ENCODE measurements at regions not wholly inside any gene's neighbourhood (a gene's known extent, or its start where the extent isn't known, plus 50 kb on each side); places are given as distances from the start of the nearest gene placed in this dataset.
A peak's percentile ranks its signal among the peaks of the same experiment; 100 is the strongest.

GRCh38 chr12:66061557-66062289 is 68.8 kb downstream of the LLPH start:
- no peaks in the 10 kb centered on the region for H3K79me1 ChIP-seq (ENCODE audit: low read length)
- no peaks in the 10 kb centered on the region for H3K79me2 ChIP-seq (ENCODE audit: control insufficient read depth, insufficient read depth, low read length)
- H3K4ac ChIP-seq (ENCODE audit: low read depth, low read length) = no peak overlapping the region
- peaks cover 6% of the 10 kb centered on the region for H3K4me1 ChIP-seq (ENCODE audit: control insufficient read depth, low read depth, low read length)
- no peak overlapping the region for H3K56ac ChIP-seq (ENCODE audit: low read length)
- no peaks in the 10 kb centered on the region for H3K27me3 ChIP-seq (ENCODE audit: insufficient read depth, low read length, poor library complexity)
- no peak overlapping the region for H4K5ac ChIP-seq (ENCODE audit: low read length)
- no peak overlapping the region for H2AK5ac ChIP-seq (ENCODE audit: low read length)
- H2BK5ac ChIP-seq (ENCODE audit: low read length) = no peak overlapping the region
- no CpG with 5 or more reads among the region's 10 CpGs for WGBS (ENCODE audit: extremely low coverage, insufficient coverage, low lambda C conversion rate)
- no peak overlapping the region for H3K4me3 ChIP-seq (ENCODE audit: low read length)
- H3K9ac ChIP-seq (ENCODE audit: low read length) = no peak overlapping the region
- peak; percentile 85 for DNase-seq
- H3K23ac ChIP-seq (ENCODE audit: low read length) = no peak overlapping the region
- H3K18ac ChIP-seq (ENCODE audit: low read length) = no peak overlapping the region
- no peak overlapping the region for H3K27ac ChIP-seq (ENCODE audit: low read depth, low read length)
- H2BK15ac ChIP-seq (replicated peaks; ENCODE audit: low read depth) = no peak overlapping the region
- H3K4me2 ChIP-seq (ENCODE audit: low read length) = no peak overlapping the region
- no peak overlapping the region for H2BK120ac ChIP-seq (ENCODE audit: low read depth, low read length)
- H3K36me3 ChIP-seq (ENCODE audit: control insufficient read depth, insufficient read depth, low read length) = no peaks in the 10 kb centered on the region
- no peak overlapping the region for H4K8ac ChIP-seq (ENCODE audit: low read depth, low read length)

- H3K79me1 ChIP-seq (ENCODE audit: low read length) = no peaks in the 10 kb centered on the region
- H3K27me3 ChIP-seq (ENCODE audit: insufficient read depth, low read length, poor library complexity) = no peaks in the 10 kb centered on the region
- H3K18ac ChIP-seq (ENCODE audit: low read length) = no peak overlapping the region
- no peak overlapping the region for H2BK120ac ChIP-seq (ENCODE audit: low read depth, low read length)
- H3K27ac ChIP-seq (ENCODE audit: low read depth, low read length) = no peak overlapping the region
- no peak overlapping the region for H3K4me3 ChIP-seq (ENCODE audit: low read length)
- WGBS (ENCODE audit: extremely low coverage, insufficient coverage, low lambda C conversion rate) = no CpG with 5 or more reads among the region's 3 CpGs
- H3K4me1 ChIP-seq (ENCODE audit: control insufficient read depth, low read depth, low read length) = peaks cover 3% of the 10 kb centered on the region
- H3K9ac ChIP-seq (ENCODE audit: low read length) = no peak overlapping the region
- no peak overlapping the region for H2AK5ac ChIP-seq (ENCODE audit: low read length)
- H4K8ac ChIP-seq (ENCODE audit: low read depth, low read length) = no peak overlapping the region
- no peak overlapping the region for H4K5ac ChIP-seq (ENCODE audit: low read length)
- H2BK15ac ChIP-seq (replicated peaks; ENCODE audit: low read depth) = no peak overlapping the region
- peak; percentile 21 for DNase-seq
- H3K56ac ChIP-seq (ENCODE audit: low read length) = no peak overlapping the region
- no peak overlapping the region for H3K4me2 ChIP-seq (ENCODE audit: low read length)
- H2BK5ac ChIP-seq (ENCODE audit: low read length) = no peak overlapping the region
- H3K4ac ChIP-seq (ENCODE audit: low read depth, low read length) = no peak overlapping the region
- H3K36me3 ChIP-seq (ENCODE audit: control insufficient read depth, insufficient read depth, low read length) = no peaks in the 10 kb centered on the region
- H3K79me2 ChIP-seq (ENCODE audit: control insufficient read depth, insufficient read depth, low read length) = no peaks in the 10 kb centered on the region
- H3K23ac ChIP-seq (ENCODE audit: low read length) = no peak overlapping the region
Observed at GRCh38 chr12:66061076-66061475, 69.5 kb downstream of the LLPH start.

- Histone ChIP-seq H3K4me3 (ENCODE audit: low read length) (no peak overlapping the region), H3K27me3 (ENCODE audit: insufficient read depth, low read length, poor library complexity) (no peaks in the 10 kb centered on the region), H2BK120ac (ENCODE audit: low read depth, low read length) (no peak overlapping the region), H3K4ac (ENCODE audit: low read depth, low read length) (no peak overlapping the region), H3K27ac (ENCODE audit: low read depth, low read length) (no peak overlapping the region), H3K4me1 (ENCODE audit: control insufficient read depth, low read depth, low read length) (peaks cover 3% of the 10 kb centered on the region), H3K79me2 (ENCODE audit: control insufficient read depth, insufficient read depth, low read length) (no peaks in the 10 kb centered on the region), H3K4me2 (ENCODE audit: low read length) (no peak overlapping the region), H3K9ac (ENCODE audit: low read length) (no peak overlapping the region), H2AK5ac (ENCODE audit: low read length) (no peak overlapping the region), H3K18ac (ENCODE audit: low read length) (no peak overlapping the region), H3K56ac (ENCODE audit: low read length) (no peak overlapping the region), H2BK5ac (ENCODE audit: low read length) (no peak overlapping the region), H4K5ac (ENCODE audit: low read length) (no peak overlapping the region), H3K79me1 (ENCODE audit: low read length) (no peaks in the 10 kb centered on the region), H4K8ac (ENCODE audit: low read depth, low read length) (no peak overlapping the region), H3K36me3 (ENCODE audit: control insufficient read depth, insufficient read depth, low read length) (no peaks in the 10 kb centered on the region), H2BK15ac (replicated peaks; ENCODE audit: low read depth) (no peak overlapping the region), H3K23ac (ENCODE audit: low read length) (no peak overlapping the region)
- WGBS (ENCODE audit: extremely low coverage, insufficient coverage, low lambda C conversion rate) = no CpG with 5 or more reads among the region's 2 CpGs
- no peak for DNase-seq
Observed at GRCh38 chr12:66060163-66060907, 70.2 kb downstream of the LLPH start.

GRCh38 chr12:66059666-66060065 is 70.9 kb downstream of the LLPH start:
- no peak overlapping the region for H2BK120ac ChIP-seq (ENCODE audit: low read depth, low read length)
- no peak overlapping the region for H3K9ac ChIP-seq (ENCODE audit: low read length)
- H3K27ac ChIP-seq (ENCODE audit: low read depth, low read length) = no peak overlapping the region
- H3K36me3 ChIP-seq (ENCODE audit: control insufficient read depth, insufficient read depth, low read length) = no peaks in the 10 kb centered on the region
- H4K5ac ChIP-seq (ENCODE audit: low read length) = no peak overlapping the region
- no peak overlapping the region for H3K56ac ChIP-seq (ENCODE audit: low read length)
- no peak overlapping the region for H3K23ac ChIP-seq (ENCODE audit: low read length)
- no peak overlapping the region for H2AK5ac ChIP-seq (ENCODE audit: low read length)
- peaks cover 3% of the 10 kb centered on the region for H3K4me1 ChIP-seq (ENCODE audit: control insufficient read depth, low read depth, low read length)
- no peaks in the 10 kb centered on the region for H3K79me1 ChIP-seq (ENCODE audit: low read length)
- peak overlapping the region; percentile 11 for H3K18ac ChIP-seq (ENCODE audit: low read length)
- no peak overlapping the region for H4K8ac ChIP-seq (ENCODE audit: low read depth, low read length)
- no peaks in the 10 kb centered on the region for H3K79me2 ChIP-seq (ENCODE audit: control insufficient read depth, insufficient read depth, low read length)
- H2BK15ac ChIP-seq (replicated peaks; ENCODE audit: low read depth) = no peak overlapping the region
- no peak overlapping the region for H3K4me3 ChIP-seq (ENCODE audit: low read length)
- no CpG with 5 or more reads among the region's 5 CpGs for WGBS (ENCODE audit: extremely low coverage, insufficient coverage, low lambda C conversion rate)
- H3K27me3 ChIP-seq (ENCODE audit: insufficient read depth, low read length, poor library complexity) = no peaks in the 10 kb centered on the region
- no peak overlapping the region for H2BK5ac ChIP-seq (ENCODE audit: low read length)
- no peak overlapping the region for H3K4me2 ChIP-seq (ENCODE audit: low read length)
- H3K4ac ChIP-seq (ENCODE audit: low read depth, low read length) = no peak overlapping the region
- no peak for DNase-seq

- H3K27me3 ChIP-seq (ENCODE audit: insufficient read depth, low read length, poor library complexity) = no peaks in the 10 kb centered on the region
- no peak overlapping the region for H3K4me3 ChIP-seq (ENCODE audit: low read length)
- H3K4me2 ChIP-seq (ENCODE audit: low read length) = no peak overlapping the region
- no peak overlapping the region for H3K23ac ChIP-seq (ENCODE audit: low read length)
- H3K27ac ChIP-seq (ENCODE audit: low read depth, low read length) = no peak overlapping the region
- no peak overlapping the region for H2BK5ac ChIP-seq (ENCODE audit: low read length)
- H3K79me1 ChIP-seq (ENCODE audit: low read length) = no peaks in the 10 kb centered on the region
- H3K4me1 ChIP-seq (ENCODE audit: control insufficient read depth, low read depth, low read length) = peaks cover 3% of the 10 kb centered on the region
- no peaks in the 10 kb centered on the region for H3K79me2 ChIP-seq (ENCODE audit: control insufficient read depth, insufficient read depth, low read length)
- H2AK5ac ChIP-seq (ENCODE audit: low read length) = no peak overlapping the region
- H3K36me3 ChIP-seq (ENCODE audit: control insufficient read depth, insufficient read depth, low read length) = no peaks in the 10 kb centered on the region
- WGBS (ENCODE audit: extremely low coverage, insufficient coverage, low lambda C conversion rate) = no CpG with 5 or more reads among the region's 3 CpGs
- H3K4ac ChIP-seq (ENCODE audit: low read depth, low read length) = no peak overlapping the region
- DNase-seq = no peak
- no peak overlapping the region for H4K8ac ChIP-seq (ENCODE audit: low read depth, low read length)
- no peak overlapping the region for H3K56ac ChIP-seq (ENCODE audit: low read length)
- H3K9ac ChIP-seq (ENCODE audit: low read length) = no peak overlapping the region
- H2BK15ac ChIP-seq (replicated peaks; ENCODE audit: low read depth) = no peak overlapping the region
- no peak overlapping the region for H4K5ac ChIP-seq (ENCODE audit: low read length)
- no peak overlapping the region for H3K18ac ChIP-seq (ENCODE audit: low read length)
- no peak overlapping the region for H2BK120ac ChIP-seq (ENCODE audit: low read depth, low read length)
Observed at GRCh38 chr12:66058554-66058953, 72.0 kb downstream of the LLPH start.

Data from mesendoderm (in vitro differentiated cells).